Testis (tissue), 2 donors: ENCODE measurements at regions not wholly inside any gene's neighbourhood (a gene's known extent, or its start where the extent isn't known, plus 50 kb on each side); places are given as distances from the start of the nearest gene placed in this dataset.

Experiments
- DNase-seq: peaks from one replicate; pipeline ENCODE4 v3.0.0-alpha.2; 2019
- H3K27ac ChIP-seq, 2 donors: fragments of 200-600 bp; sonication (generic); one replicate each; pipeline ENCODE4 v1.5.1; 2019
- H3K27me3 ChIP-seq: fragments of 200-600 bp; sonication (generic); one replicate; pipeline ENCODE4 v1.5.1; 2019
- H3K36me3 ChIP-seq: fragments of 200-600 bp; sonication (generic); one replicate; pipeline ENCODE4 v1.5.1; 2017; ENCODE audit warnings: low read depth; ENCODE audit errors: missing control alignments
- H3K4me1 ChIP-seq: fragments of 200-600 bp; sonication (generic); one replicate; pipeline ENCODE4 v1.5.1; 2019
- H3K4me3 ChIP-seq, 2 donors: fragments of 200-600 bp; sonication (generic); one replicate each; pipeline ENCODE4 v1.5.1; 2017 to 2019
- H3K9me3 ChIP-seq: fragments of 200-600 bp; sonication (generic); one replicate; pipeline ENCODE4 v1.5.1; 2017
- POLR2A ChIP-seq: fragments of 450-650 bp; IDR thresholded peaks from one replicate; pipeline ENCODE4 v1.6.1; 2017; ENCODE audit warnings: antibody characterized with exemption, mild to moderate bottlenecking, moderate library complexity
- WGBS, 2 donors: methylation state at CpG; one replicate each; pipeline ENCODE4 v1.1.5; 2018; 5-methylcytosine and 5-hydroxymethylcytosine counted together
- intact Hi-C: fragments of 100-400 bp; cut with DNase I; formaldehyde crosslinking; loops from one replicate; pipeline ENCODE4 v1.15.1; 2023; ENCODE audit warnings: low total_unique reads
- TF ChIP-seq, protein P1 (sequence below), 3 experiments: fragments of 450-650 bp in 2 of 3; fragments of 200-600 bp in 1 of 3; sonication (generic) in 1 of 3; IDR thresholded peaks; one replicate each; pipeline ENCODE4 v1.5.1; 2016 to 2019; ENCODE audit warnings: antibody characterized with exemption in 3 of 3, mild to moderate bottlenecking in 2 of 3, moderate library complexity in 1 of 3

DNA sequence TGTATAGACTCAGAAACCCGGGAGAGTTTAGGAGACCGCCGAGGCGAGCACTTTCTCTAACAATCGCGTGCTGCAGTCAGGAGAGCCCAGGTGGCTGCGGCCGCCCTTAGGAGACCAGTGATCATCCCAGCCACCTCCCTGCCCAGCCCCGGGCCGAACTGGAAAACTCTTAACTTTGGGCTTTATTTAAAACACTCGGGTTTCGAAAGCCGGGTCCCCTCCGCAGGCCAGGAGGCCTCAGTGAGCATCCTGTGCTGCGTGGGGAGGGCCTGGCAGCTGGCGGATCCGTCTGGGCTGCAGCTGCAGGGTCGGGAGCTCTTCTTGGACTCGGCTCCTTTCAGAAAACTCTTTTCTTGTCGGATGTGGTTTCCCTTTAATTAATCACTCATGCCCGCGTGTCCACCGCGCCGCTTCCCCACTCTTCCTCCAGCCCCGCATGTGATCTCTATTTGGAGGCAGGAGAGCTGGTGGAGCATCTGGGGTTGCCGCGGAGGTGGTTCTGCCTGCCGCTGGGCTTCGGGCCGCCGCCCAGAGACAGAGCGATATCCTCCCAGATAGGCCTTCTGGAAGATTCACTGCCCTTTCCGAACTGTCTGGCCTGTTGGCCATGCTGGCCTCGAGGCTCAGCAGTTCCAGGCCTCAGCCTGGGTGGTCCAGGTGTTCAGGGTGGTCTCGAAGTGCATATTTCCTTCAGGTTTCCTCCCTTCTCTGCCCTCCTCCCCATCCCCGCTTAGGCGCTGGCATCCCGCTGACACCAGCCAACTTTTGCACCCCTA is 59.5 kb downstream of the TMEM174 start:
- intact Hi-C loops = no loop called here
- Histone ChIP-seq H3K9me3 (no peaks in the 10 kb centered on the region), H3K27ac (no peak overlapping the region), H3K36me3 (no peaks in the 10 kb centered on the region), H3K27me3 (no peaks in the 10 kb centered on the region), H3K4me1 (peaks cover 11% of the 10 kb centered on the region), H3K4me3 (no peak overlapping the region)
- TF ChIP-seq, protein P1, sequence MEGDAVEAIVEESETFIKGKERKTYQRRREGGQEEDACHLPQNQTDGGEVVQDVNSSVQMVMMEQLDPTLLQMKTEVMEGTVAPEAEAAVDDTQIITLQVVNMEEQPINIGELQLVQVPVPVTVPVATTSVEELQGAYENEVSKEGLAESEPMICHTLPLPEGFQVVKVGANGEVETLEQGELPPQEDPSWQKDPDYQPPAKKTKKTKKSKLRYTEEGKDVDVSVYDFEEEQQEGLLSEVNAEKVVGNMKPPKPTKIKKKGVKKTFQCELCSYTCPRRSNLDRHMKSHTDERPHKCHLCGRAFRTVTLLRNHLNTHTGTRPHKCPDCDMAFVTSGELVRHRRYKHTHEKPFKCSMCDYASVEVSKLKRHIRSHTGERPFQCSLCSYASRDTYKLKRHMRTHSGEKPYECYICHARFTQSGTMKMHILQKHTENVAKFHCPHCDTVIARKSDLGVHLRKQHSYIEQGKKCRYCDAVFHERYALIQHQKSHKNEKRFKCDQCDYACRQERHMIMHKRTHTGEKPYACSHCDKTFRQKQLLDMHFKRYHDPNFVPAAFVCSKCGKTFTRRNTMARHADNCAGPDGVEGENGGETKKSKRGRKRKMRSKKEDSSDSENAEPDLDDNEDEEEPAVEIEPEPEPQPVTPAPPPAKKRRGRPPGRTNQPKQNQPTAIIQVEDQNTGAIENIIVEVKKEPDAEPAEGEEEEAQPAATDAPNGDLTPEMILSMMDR (IDR thresholded peaks at IDR 0.05) = no peak
- TF ChIP-seq POLR2A = no peak
- no peak for DNase-seq
- WGBS, 2 donors = 31 to 32% methylated on average over 38 to 39 of the region's 39 CpGs

DNA sequence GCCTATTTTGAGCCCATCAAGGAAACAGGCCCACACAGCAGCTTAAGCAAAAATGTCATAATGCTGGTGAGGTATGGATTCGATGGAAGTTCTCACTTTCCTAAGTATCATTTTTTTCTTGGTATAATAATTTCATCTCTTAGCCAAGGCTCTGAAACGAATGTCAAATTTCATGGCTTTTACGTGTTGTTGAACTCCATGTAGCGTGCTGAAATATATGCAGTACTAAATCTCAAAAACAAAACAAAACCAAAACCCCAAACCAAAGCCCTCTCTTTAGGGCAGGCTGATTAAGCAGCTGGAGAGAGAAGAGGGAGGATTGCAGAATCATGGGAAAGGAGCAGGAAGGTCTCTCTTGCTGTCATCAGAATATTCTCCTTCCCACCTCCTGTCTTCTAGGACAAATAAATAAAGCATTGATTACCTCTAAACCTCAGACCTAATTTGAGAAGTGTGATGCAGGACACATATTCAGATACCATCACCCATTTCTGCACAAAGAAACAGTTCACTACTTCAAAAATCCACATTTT is 58.3 kb downstream of the TMEM174 start:
- no peak for DNase-seq
- Histone ChIP-seq H3K27me3 (no peaks in the 10 kb centered on the region), H3K27ac (no peak overlapping the region), H3K9me3 (no peaks in the 10 kb centered on the region), H3K36me3 (no peaks in the 10 kb centered on the region), H3K4me1 (peaks cover 11% of the 10 kb centered on the region), H3K4me3 (no peak overlapping the region)
- TF ChIP-seq, protein P1 (IDR thresholded peaks at IDR 0.05) = no peak
- intact Hi-C loops = no loop called here
- WGBS, 2 donors = 48 to 52% methylated on average over 4 of the region's 4 CpGs

DNA sequence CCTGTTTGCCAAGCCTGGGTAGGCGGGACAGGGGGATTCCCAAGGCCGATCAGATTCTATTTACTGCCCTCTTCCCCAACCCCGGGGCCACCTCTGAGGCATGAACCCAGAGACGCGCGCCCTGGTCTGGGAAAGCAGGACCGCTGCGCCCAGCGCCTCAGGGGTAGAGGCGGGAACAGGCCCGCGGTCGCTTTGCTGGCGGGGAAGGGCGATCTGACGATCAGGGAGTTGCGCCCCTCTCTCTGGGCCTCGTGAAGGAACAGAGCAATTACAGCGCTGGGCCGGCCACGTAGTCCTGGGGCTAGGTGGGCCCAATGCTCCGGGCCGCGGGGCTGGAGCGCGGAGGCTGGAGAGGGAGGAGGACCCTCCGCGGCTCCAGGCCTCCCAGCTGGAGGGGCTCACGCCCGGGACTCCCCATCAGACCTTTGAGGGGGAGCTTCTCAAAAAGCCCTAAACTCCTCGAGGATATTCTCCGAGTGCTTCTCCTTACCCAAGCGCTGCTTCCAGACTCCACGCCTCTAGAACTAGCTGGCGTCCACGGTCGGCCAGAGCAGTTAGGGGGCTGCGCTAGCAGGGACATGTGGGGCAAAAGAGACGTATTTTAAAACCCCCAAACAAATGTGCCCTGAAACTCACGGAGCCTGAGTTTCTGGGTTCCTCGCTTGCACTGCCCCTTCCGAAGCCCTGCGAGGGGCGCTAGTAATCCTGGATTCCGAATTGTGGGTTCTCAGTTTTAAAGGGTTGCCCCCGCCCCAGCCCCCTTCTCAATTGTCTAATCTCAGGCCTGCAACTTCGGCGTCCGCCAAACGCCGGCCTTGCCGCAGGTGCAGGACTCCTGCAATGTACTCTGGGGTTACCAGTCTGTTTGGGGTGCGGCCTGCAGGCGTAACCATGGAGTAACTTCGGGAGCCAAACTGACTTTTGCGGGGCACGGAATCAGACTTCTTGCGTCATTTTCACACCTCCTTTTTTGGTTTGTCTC is 57.6 kb downstream of the TMEM174 start:
- no peak overlapping the region for H3K27ac ChIP-seq
- 21 to 28% methylated on average over 34 to 54 of the region's 58 CpGs for WGBS, 2 donors
- H3K36me3 ChIP-seq = no peaks in the 10 kb centered on the region
- intact Hi-C loops = no loop called here
- TF ChIP-seq, protein P1 (IDR thresholded peaks at IDR 0.05) = no peak
- TF ChIP-seq POLR2A = no peak
- no peaks in the 10 kb centered on the region for H3K9me3 ChIP-seq
- DNase-seq = no peak
- H3K4me1 ChIP-seq = peaks cover 11% of the 10 kb centered on the region
- H3K27me3 ChIP-seq = no peaks in the 10 kb centered on the region
- no peak overlapping the region for H3K4me3 ChIP-seq

DNA sequence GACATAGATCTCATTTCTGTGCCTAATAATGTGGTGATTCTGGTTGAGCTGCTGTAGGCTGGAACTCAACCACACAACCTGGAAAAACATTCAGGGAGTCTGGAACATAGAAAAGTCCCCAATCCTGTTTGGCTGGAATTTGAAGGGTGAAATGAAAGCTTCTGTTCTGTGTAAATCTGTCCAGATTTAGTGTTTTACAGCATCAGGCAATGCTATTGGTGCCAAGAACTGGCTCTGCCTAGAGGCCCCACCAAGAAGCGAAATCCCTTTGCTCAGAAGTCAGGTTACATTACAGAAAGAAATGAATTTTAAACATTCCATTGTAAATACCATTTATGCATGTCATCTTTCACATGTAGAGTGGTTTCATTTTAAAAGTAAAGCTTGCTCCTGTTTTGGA is 56.3 kb downstream of the TMEM174 start:
- Histone ChIP-seq H3K27ac (no peak overlapping the region), H3K4me1 (peaks cover 11% of the 10 kb centered on the region), H3K27me3 (no peaks in the 10 kb centered on the region), H3K9me3 (no peaks in the 10 kb centered on the region), H3K36me3 (no peaks in the 10 kb centered on the region), H3K4me3 (no peak overlapping the region)
- 92 to 95% methylated on average over 1 of the region's 1 CpG for WGBS, 2 donors
- no peak for DNase-seq
- TF ChIP-seq POLR2A = no peak
- TF ChIP-seq, protein P1 (IDR thresholded peaks at IDR 0.05) = no peak
- intact Hi-C loops = no loop called here
